ENCODE measurements at regions not wholly inside any gene's neighbourhood (a gene's known extent, or its start where the extent isn't known, plus 50 kb on each side); places are given as distances from the start of the nearest gene placed in this dataset.

GRCh38 chr9:89862316-89862715, 257.5 kb downstream of the GADD45G start:
- Mint-ChIP-seq H3K4me1 (ENCODE audit: low read depth) (peaks cover 6% of the 10 kb centered on the region), H3K4me3 (ENCODE audit: low read depth) (no peak overlapping the region), H3K27me3 (peaks cover 11% of the 10 kb centered on the region), H3K36me3 (ENCODE audit: insufficient read depth) (no peaks in the 10 kb centered on the region), H3K9me3 (ENCODE audit: low read depth) (peaks cover 6% of the 10 kb centered on the region), H3K27ac (no peak overlapping the region)
- DNase-seq (ENCODE audit: low spot score, unreplicated experiment): no peak
- TF ChIP-seq, protein P1, sequence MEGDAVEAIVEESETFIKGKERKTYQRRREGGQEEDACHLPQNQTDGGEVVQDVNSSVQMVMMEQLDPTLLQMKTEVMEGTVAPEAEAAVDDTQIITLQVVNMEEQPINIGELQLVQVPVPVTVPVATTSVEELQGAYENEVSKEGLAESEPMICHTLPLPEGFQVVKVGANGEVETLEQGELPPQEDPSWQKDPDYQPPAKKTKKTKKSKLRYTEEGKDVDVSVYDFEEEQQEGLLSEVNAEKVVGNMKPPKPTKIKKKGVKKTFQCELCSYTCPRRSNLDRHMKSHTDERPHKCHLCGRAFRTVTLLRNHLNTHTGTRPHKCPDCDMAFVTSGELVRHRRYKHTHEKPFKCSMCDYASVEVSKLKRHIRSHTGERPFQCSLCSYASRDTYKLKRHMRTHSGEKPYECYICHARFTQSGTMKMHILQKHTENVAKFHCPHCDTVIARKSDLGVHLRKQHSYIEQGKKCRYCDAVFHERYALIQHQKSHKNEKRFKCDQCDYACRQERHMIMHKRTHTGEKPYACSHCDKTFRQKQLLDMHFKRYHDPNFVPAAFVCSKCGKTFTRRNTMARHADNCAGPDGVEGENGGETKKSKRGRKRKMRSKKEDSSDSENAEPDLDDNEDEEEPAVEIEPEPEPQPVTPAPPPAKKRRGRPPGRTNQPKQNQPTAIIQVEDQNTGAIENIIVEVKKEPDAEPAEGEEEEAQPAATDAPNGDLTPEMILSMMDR (IDR thresholded peaks at IDR 0.05; ENCODE audit: unreplicated experiment): no peak

DNA sequence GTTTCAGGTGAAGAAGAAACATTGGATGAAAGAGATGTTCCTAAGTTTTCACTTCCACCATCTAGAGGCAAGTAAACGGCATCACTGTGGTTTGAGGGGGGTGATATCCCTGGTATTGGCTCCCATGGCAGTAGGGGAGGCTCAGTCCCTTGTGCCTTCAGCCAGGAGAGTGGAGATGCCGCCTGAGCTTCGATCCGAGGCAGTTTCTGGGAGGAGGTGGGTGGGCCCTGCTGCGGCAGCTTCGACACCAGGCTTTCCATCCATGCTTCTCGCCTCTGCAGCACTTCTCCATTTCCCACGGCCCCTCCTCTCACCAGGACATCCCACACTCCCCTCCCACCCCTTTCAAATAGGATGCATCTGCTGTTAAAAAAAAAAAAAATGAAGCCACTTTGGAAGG, 258.3 kb downstream of the GADD45G start:
- Mint-ChIP-seq H3K27me3 (peaks cover 14% of the 10 kb centered on the region), H3K4me1 (ENCODE audit: low read depth) (peaks cover 6% of the 10 kb centered on the region), H3K36me3 (ENCODE audit: insufficient read depth) (no peaks in the 10 kb centered on the region), H3K9me3 (ENCODE audit: low read depth) (peaks cover under 1% of the 10 kb centered on the region), H3K27ac (no peak overlapping the region), H3K4me3 (ENCODE audit: low read depth) (no peak overlapping the region)
- TF ChIP-seq, protein P1 (IDR thresholded peaks at IDR 0.05; ENCODE audit: unreplicated experiment): no peak
- no peak for DNase-seq (ENCODE audit: low spot score, unreplicated experiment)

DNA sequence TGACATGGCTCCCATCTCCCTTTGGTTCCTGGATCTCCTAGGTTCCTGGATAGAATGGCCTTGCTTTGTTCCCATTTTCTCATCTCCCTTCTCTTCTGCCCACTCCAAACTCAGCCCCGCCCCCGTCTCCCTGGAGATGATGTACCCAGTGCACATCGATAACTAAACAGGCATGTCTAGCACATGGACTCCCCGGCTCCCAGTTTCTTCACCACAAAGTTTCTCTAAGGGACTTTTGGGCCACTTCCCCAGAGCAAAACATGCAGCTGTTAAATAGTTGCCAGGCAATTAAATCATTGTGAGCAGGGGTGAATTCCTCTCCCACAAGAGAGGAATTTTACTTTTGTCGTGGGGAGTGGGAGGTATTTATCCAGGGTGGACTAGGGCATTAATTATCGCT, 259.0 kb downstream of the GADD45G start:
- Mint-ChIP-seq H3K9me3 (ENCODE audit: low read depth) (no peaks in the 10 kb centered on the region), H3K27ac (no peak overlapping the region), H3K4me1 (ENCODE audit: low read depth) (peaks cover 6% of the 10 kb centered on the region), H3K36me3 (ENCODE audit: insufficient read depth) (no peaks in the 10 kb centered on the region), H3K27me3 (peaks cover 14% of the 10 kb centered on the region), H3K4me3 (ENCODE audit: low read depth) (no peak overlapping the region)
- no peak for DNase-seq (ENCODE audit: low spot score, unreplicated experiment)
- TF ChIP-seq, protein P1 (IDR thresholded peaks at IDR 0.05; ENCODE audit: unreplicated experiment): no peak

- peaks cover 14% of the 10 kb centered on the region for H3K27me3 Mint-ChIP-seq
- H3K4me1 Mint-ChIP-seq (ENCODE audit: low read depth): peaks cover 6% of the 10 kb centered on the region
- H3K36me3 Mint-ChIP-seq (ENCODE audit: insufficient read depth): no peaks in the 10 kb centered on the region
These were observed 259.4 kb downstream of the GADD45G start for GRCh38 chr9:89864257-89864656.

DNA sequence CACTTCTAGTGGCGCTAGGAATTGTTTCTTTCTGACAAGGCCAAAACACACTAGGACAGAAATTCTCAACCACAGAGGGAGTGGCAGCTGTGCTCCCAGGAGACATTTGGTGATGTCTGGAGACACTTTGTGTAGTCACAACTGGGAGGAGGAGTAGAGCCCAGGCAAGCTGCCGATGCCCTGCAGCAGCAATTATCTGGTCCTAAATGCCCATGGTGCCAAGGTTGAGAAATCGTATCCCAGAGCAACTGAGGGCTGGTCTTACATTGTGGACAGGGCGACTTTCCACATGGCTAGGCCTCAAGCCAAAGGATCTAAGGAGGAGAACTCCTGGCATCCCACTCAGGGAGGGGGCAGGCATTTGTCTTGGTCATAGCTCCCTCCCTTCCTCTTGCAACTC, 259.9 kb downstream of the GADD45G start:
- no peak for DNase-seq (ENCODE audit: low spot score, unreplicated experiment)
- H3K27ac Mint-ChIP-seq: no peak overlapping the region
- H3K4me1 Mint-ChIP-seq (ENCODE audit: low read depth): peaks cover 6% of the 10 kb centered on the region
- no peaks in the 10 kb centered on the region for H3K9me3 Mint-ChIP-seq (ENCODE audit: low read depth)
- H3K27me3 Mint-ChIP-seq: peaks cover 14% of the 10 kb centered on the region
- no peaks in the 10 kb centered on the region for H3K36me3 Mint-ChIP-seq (ENCODE audit: insufficient read depth)
- TF ChIP-seq, protein P1 (IDR thresholded peaks at IDR 0.05; ENCODE audit: unreplicated experiment): no peak
- no peak overlapping the region for H3K4me3 Mint-ChIP-seq (ENCODE audit: low read depth)

More at GRCh38 chr9:89864257-89864656, 259.4 kb downstream of the GADD45G start:
- DNase-seq (ENCODE audit: low spot score, unreplicated experiment): no peak
- Mint-ChIP-seq H3K9me3 (ENCODE audit: low read depth) (no peaks in the 10 kb centered on the region), H3K27ac (no peak overlapping the region), H3K4me3 (ENCODE audit: low read depth) (no peak overlapping the region)
- TF ChIP-seq, protein P1 (IDR thresholded peaks at IDR 0.05; ENCODE audit: unreplicated experiment): no peak
